Muscle of leg (tissue), 3 donors: ENCODE measurements at regions not wholly inside any gene's neighbourhood (a gene's known extent, or its start where the extent isn't known, plus 50 kb on each side); places are given as distances from the start of the nearest gene placed in this dataset.
"Not testable (repeated sequence)": the region's sequence is repeated elsewhere in the genome, so short reads cannot be mapped to it uniquely, and the experiment has no call there.

Experiments
- DNase-seq: peaks from one replicate; pipeline ENCODE4 v3.0.0; 2013
- H3K27ac ChIP-seq: one replicate; pipeline ENCODE4 v1.5.1; 2013; ENCODE audit warnings: mild to moderate bottlenecking, low read length, control low read depth
- H3K27me3 ChIP-seq: one replicate; pipeline ENCODE4 v1.6.1; 2013; ENCODE audit warnings: low read length; ENCODE audit not compliant: control insufficient read depth, insufficient read depth
- H3K36me3 ChIP-seq: one replicate; pipeline ENCODE4 v1.6.1; 2013; ENCODE audit warnings: low read length; ENCODE audit not compliant: control insufficient read depth, insufficient read depth
- H3K4me1 ChIP-seq: one replicate; pipeline ENCODE4 v1.6.1; 2013; ENCODE audit warnings: low read length; ENCODE audit not compliant: control insufficient read depth, insufficient read depth
- H3K4me3 ChIP-seq: one replicate; pipeline ENCODE4 v1.5.1; 2013; ENCODE audit warnings: low read length, control low read depth
- H3K9me3 ChIP-seq: replicated peaks from 2 replicates; pipeline ENCODE4 v1.6.1; 2013; ENCODE audit warnings: low read depth, low read length; ENCODE audit not compliant: control insufficient read depth
- WGBS: methylation state at CpG from one replicate; pipeline ENCODE4 v1.1.5; 2013; ENCODE audit warnings: missing lambda C conversion rate; ENCODE audit not compliant: insufficient coverage; 5-methylcytosine and 5-hydroxymethylcytosine counted together

DNA sequence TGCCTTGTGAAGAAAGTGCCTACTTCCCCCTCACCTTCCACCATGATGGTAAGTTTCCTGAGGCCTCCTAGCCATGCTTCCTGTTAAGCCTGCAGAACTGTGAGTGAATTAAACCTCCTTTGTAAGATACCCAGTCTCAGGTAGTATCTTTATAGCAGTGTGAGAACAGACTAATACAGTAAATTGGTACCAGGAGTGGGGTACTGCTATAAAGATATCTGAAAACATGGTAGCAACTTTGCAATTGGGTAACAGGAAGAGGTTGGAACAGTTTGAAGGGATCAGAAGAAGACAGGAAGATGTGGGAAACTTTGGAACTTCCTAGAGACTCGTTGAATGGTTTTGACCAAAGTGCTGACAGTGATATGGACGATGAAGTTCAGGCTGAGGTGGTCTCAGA, 550.3 kb upstream of the ADAMTS5 start:
- not testable (repeated sequence) for DNase-seq
- WGBS, result 87% methylated on average over 2 of the region's 2 CpGs

DNA sequence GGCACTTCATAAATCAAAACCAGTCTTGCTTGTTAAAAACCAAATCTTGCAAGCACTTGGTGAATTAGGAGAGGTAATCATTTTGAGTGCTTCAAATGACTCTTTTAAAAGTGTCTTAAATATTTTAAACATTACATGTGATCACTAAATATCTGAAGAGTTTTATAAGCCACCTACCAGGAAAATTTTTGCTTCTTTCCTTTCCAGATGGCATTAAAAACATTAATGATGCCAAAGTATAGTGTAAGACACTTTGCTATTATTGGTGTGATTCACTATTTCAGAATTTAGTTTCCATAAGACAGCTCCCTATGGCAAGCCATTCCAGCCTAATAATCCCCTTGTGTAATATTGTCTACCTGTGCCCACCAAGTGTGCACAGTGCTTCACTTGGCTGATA, 548.8 kb upstream of the ADAMTS5 start:
- Histone ChIP-seq H3K36me3 (no peaks in the 10 kb centered on the region), H3K27me3 (no peaks in the 10 kb centered on the region), H3K4me1 (no peaks in the 10 kb centered on the region), H3K4me3 (no peak overlapping the region), H3K27ac (no peak overlapping the region), H3K9me3 (peaks cover 8% of the 10 kb centered on the region)
- DNase-seq, result peak; percentile 31

More for the DNA sequence above, 550.3 kb upstream of the ADAMTS5 start:
- not testable (repeated sequence) for H3K9me3 ChIP-seq, H3K27ac ChIP-seq, H3K4me1 ChIP-seq, H3K27me3 ChIP-seq, H3K36me3 ChIP-seq, H3K4me3 ChIP-seq

DNA sequence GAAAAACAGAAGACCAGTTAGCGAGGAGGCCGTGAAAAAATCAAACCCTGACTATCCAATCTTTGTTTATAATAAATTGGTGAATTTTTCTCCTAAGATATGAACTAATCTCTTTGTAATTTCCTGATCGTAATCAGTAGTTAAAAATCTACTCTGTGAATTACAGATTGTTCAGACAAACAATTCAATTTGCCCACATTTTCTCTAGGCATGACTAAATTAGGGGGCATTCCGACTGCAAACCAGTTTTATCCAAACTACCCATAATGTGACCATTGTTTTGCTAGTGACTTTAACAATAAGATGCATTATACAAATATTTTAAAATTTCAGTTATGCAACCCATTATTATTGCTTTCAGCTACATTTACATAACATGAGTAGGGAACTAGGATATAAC, 546.9 kb upstream of the ADAMTS5 start:
- H3K27me3 ChIP-seq, result no peaks in the 10 kb centered on the region
- WGBS, result no CpG with 5 or more reads among the region's 4 CpGs
- no peak overlapping the region for H3K27ac ChIP-seq
- no peak overlapping the region for H3K4me3 ChIP-seq
- peaks cover 8% of the 10 kb centered on the region for H3K9me3 ChIP-seq
- H3K36me3 ChIP-seq, result no peaks in the 10 kb centered on the region
- H3K4me1 ChIP-seq, result no peaks in the 10 kb centered on the region
- no peak for DNase-seq

DNA sequence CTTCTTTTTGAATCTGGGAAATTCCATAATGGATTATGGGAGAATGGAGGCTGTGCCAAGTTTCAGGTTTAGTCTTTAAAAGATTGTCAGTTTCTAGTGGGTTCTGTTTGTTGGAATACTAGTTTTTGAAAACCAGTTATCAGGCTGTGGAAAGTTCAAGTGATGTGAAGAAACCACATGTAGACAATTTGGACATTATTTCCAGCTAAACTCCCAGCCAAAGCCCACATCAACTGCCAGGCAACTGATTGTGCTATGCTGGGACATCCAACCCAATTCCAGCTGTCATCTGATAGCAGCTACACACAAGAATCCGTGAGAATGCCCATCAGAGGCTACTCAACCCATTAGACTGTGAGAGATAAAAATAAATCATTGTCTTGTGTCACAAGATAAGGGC, 546.1 kb upstream of the ADAMTS5 start:
- Histone ChIP-seq H3K36me3 (no peaks in the 10 kb centered on the region), H3K9me3 (peaks cover 7% of the 10 kb centered on the region), H3K4me1 (no peaks in the 10 kb centered on the region), H3K27ac (no peak overlapping the region), H3K27me3 (no peaks in the 10 kb centered on the region), H3K4me3 (no peak overlapping the region)
- no peak for DNase-seq
- no CpG with 5 or more reads among the region's 1 CpG for WGBS

DNA sequence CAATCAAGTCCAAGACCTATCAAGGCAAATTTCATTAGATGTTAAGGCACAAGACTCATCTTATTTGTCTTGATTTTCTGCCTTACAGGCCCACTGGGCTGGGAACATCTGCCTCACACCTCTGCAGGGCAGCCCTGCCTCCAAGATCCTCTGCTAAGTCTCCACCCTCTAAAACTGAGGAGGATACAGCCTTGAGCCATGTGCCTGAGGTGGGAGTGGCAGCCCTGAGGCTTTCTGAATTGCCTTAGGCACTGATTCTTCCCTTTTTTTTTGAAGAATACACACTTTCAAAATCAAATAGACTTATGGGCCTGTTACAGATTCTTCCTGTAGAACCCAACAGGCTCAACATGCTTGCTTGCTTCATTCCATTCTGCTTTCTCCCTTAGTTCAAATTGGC, 544.3 kb upstream of the ADAMTS5 start:
- no peak for DNase-seq
- Histone ChIP-seq H3K27me3 (no peaks in the 10 kb centered on the region), H3K9me3 (no peaks in the 10 kb centered on the region), H3K36me3 (no peaks in the 10 kb centered on the region), H3K4me3 (no peak overlapping the region), H3K27ac (no peak overlapping the region), H3K4me1 (no peaks in the 10 kb centered on the region)

DNA sequence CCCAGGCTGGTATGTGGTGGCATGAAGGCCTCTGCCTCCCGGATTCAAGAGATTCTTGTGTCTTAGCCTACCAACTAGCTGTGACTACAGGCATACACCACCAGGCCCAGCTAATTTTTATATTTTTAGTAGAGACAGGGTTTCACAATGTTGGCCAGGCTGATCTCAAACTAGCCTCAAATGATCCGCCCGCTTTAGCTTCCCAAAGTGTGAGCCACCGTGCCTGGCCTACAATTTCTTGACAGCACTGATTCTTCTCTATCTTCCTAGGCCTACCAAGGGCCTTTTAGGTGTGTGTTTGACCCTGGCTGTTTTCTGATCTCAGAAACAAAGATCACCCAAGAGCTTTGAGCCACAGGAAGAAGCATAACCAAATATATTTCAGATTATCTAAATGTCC, 540.8 kb upstream of the ADAMTS5 start:
- H3K4me3 ChIP-seq, result no peak overlapping the region
- no peak for DNase-seq
- WGBS, result 100% methylated on average over 3 of the region's 4 CpGs

DNA sequence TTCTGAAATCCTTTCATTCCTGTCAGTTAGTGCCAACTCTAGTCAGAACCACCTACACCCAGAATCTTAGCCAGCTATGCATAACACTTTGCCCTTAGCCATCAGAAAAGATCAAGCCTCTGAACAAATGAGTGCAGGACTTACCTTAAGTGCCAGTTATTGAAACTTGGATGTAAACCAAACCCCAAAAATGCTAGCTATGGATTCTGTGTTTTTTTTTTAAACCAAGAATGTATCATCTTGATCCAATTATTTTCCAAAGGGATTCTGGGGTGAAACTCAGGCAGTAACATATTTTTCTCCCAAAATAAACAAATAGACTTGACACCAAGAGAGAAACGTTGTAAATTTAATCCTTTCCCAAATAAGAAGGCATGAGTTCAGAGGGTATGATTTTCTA, 538.6 kb upstream of the ADAMTS5 start:
- H3K27me3 ChIP-seq, result no peaks in the 10 kb centered on the region
- H3K4me3 ChIP-seq, result no peak overlapping the region
- H3K9me3 ChIP-seq, result no peaks in the 10 kb centered on the region
- DNase-seq, result no peak
- H3K36me3 ChIP-seq, result no peaks in the 10 kb centered on the region
- no peaks in the 10 kb centered on the region for H3K4me1 ChIP-seq
- WGBS, result no CpG with 5 or more reads among the region's 1 CpG
- H3K27ac ChIP-seq, result no peak overlapping the region

More for the DNA sequence above, 540.8 kb upstream of the ADAMTS5 start:
- H3K36me3 ChIP-seq, result no peaks in the 10 kb centered on the region
- H3K9me3 ChIP-seq, result no peaks in the 10 kb centered on the region
- no peaks in the 10 kb centered on the region for H3K27me3 ChIP-seq
- H3K4me1 ChIP-seq, result no peaks in the 10 kb centered on the region
- H3K27ac ChIP-seq, result no peak overlapping the region

DNA sequence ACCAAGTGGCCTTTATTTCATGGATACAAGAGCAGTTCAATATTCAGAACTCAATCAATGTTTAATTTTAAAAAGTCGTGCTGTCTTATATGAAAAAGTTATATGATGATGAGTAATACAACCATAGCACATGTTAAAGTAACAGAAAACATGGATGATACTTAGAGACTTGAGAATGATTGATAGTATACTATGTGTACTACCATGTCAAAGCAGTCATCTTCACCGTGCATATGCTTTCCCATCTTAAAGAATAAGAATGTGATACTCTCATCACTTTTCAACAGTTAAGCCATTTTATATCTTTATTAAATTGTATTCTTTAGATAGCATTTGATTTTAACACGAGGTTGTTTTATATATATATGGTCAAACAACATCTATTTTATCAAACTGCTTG, 535.9 kb upstream of the ADAMTS5 start:
- H3K27me3 ChIP-seq, result no peaks in the 10 kb centered on the region
- H3K9me3 ChIP-seq, result no peaks in the 10 kb centered on the region
- H3K4me3 ChIP-seq, result no peak overlapping the region
- no peak for DNase-seq
- no peak overlapping the region for H3K27ac ChIP-seq
- no peaks in the 10 kb centered on the region for H3K36me3 ChIP-seq
- WGBS, result no CpG with 5 or more reads among the region's 3 CpGs
- no peaks in the 10 kb centered on the region for H3K4me1 ChIP-seq

DNA sequence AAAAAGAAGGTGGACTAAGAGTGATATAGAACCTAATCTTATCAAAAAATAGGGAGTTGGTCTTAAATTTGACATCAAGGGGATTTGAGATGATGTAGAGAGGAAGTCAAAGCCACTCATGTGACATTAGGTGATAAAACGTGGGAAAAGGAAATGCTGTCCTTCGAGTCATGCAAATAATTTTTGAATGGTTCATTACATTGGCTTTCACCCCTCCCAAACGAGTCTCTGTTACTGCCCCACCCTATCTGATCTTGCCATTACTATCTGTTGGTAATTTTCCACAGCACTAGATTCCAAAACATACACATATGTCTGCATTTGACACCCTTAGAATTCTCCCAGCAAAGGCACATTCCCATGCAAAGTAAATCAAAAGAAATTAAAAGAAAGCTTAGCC, 531.1 kb upstream of the ADAMTS5 start:
- Histone ChIP-seq H3K4me3 (no peak overlapping the region), H3K27me3 (no peaks in the 10 kb centered on the region), H3K9me3 (no peaks in the 10 kb centered on the region), H3K27ac (no peak overlapping the region), H3K36me3 (no peaks in the 10 kb centered on the region), H3K4me1 (no peaks in the 10 kb centered on the region)
- 0% methylated on average over 1 of the region's 3 CpGs for WGBS
- DNase-seq, result no peak

DNA sequence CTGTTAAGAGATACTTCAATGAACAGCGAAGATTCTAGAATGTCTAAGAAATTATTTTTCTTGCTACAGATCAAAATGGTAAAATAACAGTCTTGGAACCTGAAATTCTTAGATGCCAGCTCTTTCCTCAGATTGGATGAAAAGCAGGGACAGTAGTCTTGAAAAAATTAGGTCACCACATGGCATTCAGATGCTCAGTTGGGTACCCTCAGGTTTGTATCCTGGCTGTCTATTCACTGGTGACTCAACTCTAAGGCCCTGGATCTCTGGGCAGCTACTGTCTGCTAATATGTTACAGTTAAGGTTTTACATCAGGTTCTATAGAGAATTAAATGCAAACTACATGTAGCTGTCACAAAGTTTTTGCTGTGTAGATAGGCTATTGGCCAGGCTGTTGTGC, 528.9 kb upstream of the ADAMTS5 start:
- Histone ChIP-seq H3K27me3 (no peaks in the 10 kb centered on the region), H3K9me3 (no peaks in the 10 kb centered on the region), H3K4me3 (no peak overlapping the region), H3K27ac (no peak overlapping the region), H3K36me3 (no peaks in the 10 kb centered on the region), H3K4me1 (no peaks in the 10 kb centered on the region)
- no peak for DNase-seq
- no CpG with 5 or more reads among the region's 1 CpG for WGBS

DNA sequence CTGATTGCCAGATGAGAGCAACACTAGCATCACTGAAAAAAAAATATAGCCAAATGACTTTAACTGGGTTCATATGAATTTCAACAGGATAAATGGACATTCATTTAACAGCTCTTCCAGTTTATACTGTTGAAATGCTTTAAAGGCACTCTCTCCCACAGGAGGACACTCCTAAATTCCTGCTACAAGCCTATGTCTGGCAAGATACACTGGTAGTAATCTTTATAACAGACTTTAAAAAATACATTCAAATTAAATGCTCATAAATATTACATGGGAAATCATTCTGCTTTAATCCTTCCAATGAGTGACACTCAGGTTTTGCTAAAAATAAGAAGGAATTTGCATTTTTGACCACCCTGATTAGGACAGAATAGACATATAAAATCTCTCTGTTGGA, 526.7 kb upstream of the ADAMTS5 start:
- no peak overlapping the region for H3K4me3 ChIP-seq
- H3K27ac ChIP-seq, result no peak overlapping the region
- H3K9me3 ChIP-seq, result no peaks in the 10 kb centered on the region
- no peaks in the 10 kb centered on the region for H3K27me3 ChIP-seq
- no peaks in the 10 kb centered on the region for H3K4me1 ChIP-seq
- DNase-seq, result peak; percentile 81
- no peaks in the 10 kb centered on the region for H3K36me3 ChIP-seq
